ENCODE measurements at regions not wholly inside any gene's neighbourhood (a gene's known extent, or its start where the extent isn't known, plus 50 kb on each side); places are given as distances from the start of the nearest gene placed in this dataset.

- POLR2A ChIA-PET, result no interaction called here
- Mint-ChIP-seq H3K27ac (no peak overlapping the region), H3K27me3 (peaks cover 5% of the 10 kb centered on the region), H3K4me1 (ENCODE audit: low read depth) (no peaks in the 10 kb centered on the region), H3K36me3 (no peaks in the 10 kb centered on the region), H3K9me3 (no peaks in the 10 kb centered on the region), H3K4me3 (no peak overlapping the region)
- intact Hi-C loops (cut with micrococcal nuclease), result no loop called here
- DNase-seq, result no peak
- CTCF ChIA-PET, result no interaction called here
These were observed 597.4 kb downstream of the SOX6 start for GRCh38 chr11:15758857-15759465.

GRCh38 chr11:15761235-15761634 lies 595.1 kb downstream of the SOX6 start:
- H3K27ac Mint-ChIP-seq, result no peak overlapping the region
- no peaks in the 10 kb centered on the region for H3K36me3 Mint-ChIP-seq
- CTCF ChIA-PET, result interaction anchor here (0.9 kb wide), 1 partner anchor 16 kb away, joined by 3 read pairs; no protein-coding TSS in a partner anchor
- no peak overlapping the region for H3K4me3 Mint-ChIP-seq
- H3K27me3 Mint-ChIP-seq, result peaks cover 5% of the 10 kb centered on the region
- intact Hi-C loops (cut with micrococcal nuclease), result no loop called here
- DNase-seq, result no peak
- H3K4me1 Mint-ChIP-seq (ENCODE audit: low read depth), result no peaks in the 10 kb centered on the region
- H3K9me3 Mint-ChIP-seq, result no peaks in the 10 kb centered on the region
- POLR2A ChIA-PET, result no interaction called here

GRCh38 chr11:15764326-15764725 lies 592.0 kb downstream of the SOX6 start:
- H3K4me3 Mint-ChIP-seq, result no peak overlapping the region
- CTCF ChIA-PET, result no interaction called here
- H3K4me1 Mint-ChIP-seq (ENCODE audit: low read depth), result no peaks in the 10 kb centered on the region
- intact Hi-C loops (cut with micrococcal nuclease), result no loop called here
- no peak for DNase-seq
- no peaks in the 10 kb centered on the region for H3K36me3 Mint-ChIP-seq
- POLR2A ChIA-PET, result no interaction called here
- no peak overlapping the region for H3K27ac Mint-ChIP-seq
- peaks cover 2% of the 10 kb centered on the region for H3K27me3 Mint-ChIP-seq
- no peaks in the 10 kb centered on the region for H3K9me3 Mint-ChIP-seq

GRCh38 chr11:15764948-15765347 lies 591.4 kb downstream of the SOX6 start:
- no peaks in the 10 kb centered on the region for H3K4me1 Mint-ChIP-seq (ENCODE audit: low read depth)
- H3K27me3 Mint-ChIP-seq, result peaks cover 2% of the 10 kb centered on the region
- H3K36me3 Mint-ChIP-seq, result no peaks in the 10 kb centered on the region
- CTCF ChIA-PET, result no interaction called here
- intact Hi-C loops (cut with micrococcal nuclease), result no loop called here
- no peak overlapping the region for H3K27ac Mint-ChIP-seq
- H3K4me3 Mint-ChIP-seq, result no peak overlapping the region
- DNase-seq, result no peak
- POLR2A ChIA-PET, result no interaction called here
- no peaks in the 10 kb centered on the region for H3K9me3 Mint-ChIP-seq

- Mint-ChIP-seq H3K27me3 (peaks cover 2% of the 10 kb centered on the region), H3K4me3 (no peak overlapping the region), H3K4me1 (ENCODE audit: low read depth) (no peaks in the 10 kb centered on the region), H3K9me3 (no peaks in the 10 kb centered on the region), H3K36me3 (no peaks in the 10 kb centered on the region), H3K27ac (no peak overlapping the region)
- intact Hi-C loops (cut with micrococcal nuclease), result no loop called here
- CTCF ChIA-PET, result no interaction called here
- POLR2A ChIA-PET, result no interaction called here
- no peak for DNase-seq
These were observed 590.8 kb downstream of the SOX6 start for GRCh38 chr11:15765530-15765929.

GRCh38 chr11:15768321-15768720 lies 588.0 kb downstream of the SOX6 start:
- intact Hi-C loops (cut with micrococcal nuclease), result no loop called here
- H3K36me3 Mint-ChIP-seq, result no peaks in the 10 kb centered on the region
- DNase-seq, result no peak
- ChIA-PET CTCF (interaction anchor here (1.9 kb wide), 1 partner anchor 845 kb away, joined by 7 read pairs; no protein-coding TSS in a partner anchor), POLR2A (no interaction called here)
- H3K9me3 Mint-ChIP-seq, result no peaks in the 10 kb centered on the region
- no peaks in the 10 kb centered on the region for H3K4me1 Mint-ChIP-seq (ENCODE audit: low read depth)
- H3K27me3 Mint-ChIP-seq, result no peaks in the 10 kb centered on the region
- H3K27ac Mint-ChIP-seq, result no peak overlapping the region
- no peak overlapping the region for H3K4me3 Mint-ChIP-seq

GRCh38 chr11:15769203-15769602 lies 587.1 kb downstream of the SOX6 start:
- Mint-ChIP-seq H3K4me1 (ENCODE audit: low read depth) (no peaks in the 10 kb centered on the region), H3K27me3 (no peaks in the 10 kb centered on the region), H3K4me3 (no peak overlapping the region), H3K9me3 (no peaks in the 10 kb centered on the region), H3K27ac (no peak overlapping the region), H3K36me3 (no peaks in the 10 kb centered on the region)
- DNase-seq, result no peak
- ChIA-PET CTCF (interaction anchor here (1.9 kb wide), 1 partner anchor 845 kb away, joined by 7 read pairs; no protein-coding TSS in a partner anchor), POLR2A (no interaction called here)
- intact Hi-C loops (cut with micrococcal nuclease), result no loop called here

GRCh38 chr11:15770798-15771414 lies 585.4 kb downstream of the SOX6 start:
- H3K27ac Mint-ChIP-seq, result no peak overlapping the region
- POLR2A ChIA-PET, result no interaction called here
- H3K4me1 Mint-ChIP-seq (ENCODE audit: low read depth), result peaks cover 5% of the 10 kb centered on the region
- H3K36me3 Mint-ChIP-seq, result no peaks in the 10 kb centered on the region
- intact Hi-C loops (cut with micrococcal nuclease), result no loop called here
- no peak overlapping the region for H3K4me3 Mint-ChIP-seq
- peak; percentile 50 for DNase-seq
- H3K9me3 Mint-ChIP-seq, result no peaks in the 10 kb centered on the region
- CTCF ChIA-PET, result no interaction called here
- H3K27me3 Mint-ChIP-seq, result peaks cover under 1% of the 10 kb centered on the region

GRCh38 chr11:15772547-15772946 lies 583.8 kb downstream of the SOX6 start:
- ChIA-PET CTCF (interaction anchor here (1.3 kb wide), 1 partner anchor 123 kb away, joined by 4 read pairs; no protein-coding TSS in a partner anchor), POLR2A (no interaction called here)
- no peaks in the 10 kb centered on the region for H3K9me3 Mint-ChIP-seq
- no peak overlapping the region for H3K4me3 Mint-ChIP-seq
- no peak for DNase-seq
- no peaks in the 10 kb centered on the region for H3K36me3 Mint-ChIP-seq
- H3K27me3 Mint-ChIP-seq, result peaks cover 2% of the 10 kb centered on the region
- peaks cover 5% of the 10 kb centered on the region for H3K4me1 Mint-ChIP-seq (ENCODE audit: low read depth)
- intact Hi-C loops (cut with micrococcal nuclease), result no loop called here
- no peak overlapping the region for H3K27ac Mint-ChIP-seq

- DNase-seq, result no peak
- peaks cover 2% of the 10 kb centered on the region for H3K27me3 Mint-ChIP-seq
- H3K4me1 Mint-ChIP-seq (ENCODE audit: low read depth), result peaks cover 5% of the 10 kb centered on the region
- H3K4me3 Mint-ChIP-seq, result no peak overlapping the region
- no peaks in the 10 kb centered on the region for H3K36me3 Mint-ChIP-seq
- intact Hi-C loops (cut with micrococcal nuclease), result no loop called here
- H3K27ac Mint-ChIP-seq, result no peak overlapping the region
- ChIA-PET CTCF (interaction anchor here (0.6 to 1.3 kb wide), 2 partner anchors 46 to 123 kb away, joined by 3 to 4 read pairs; no protein-coding TSS in a partner anchor), POLR2A (no interaction called here)
- H3K9me3 Mint-ChIP-seq, result no peaks in the 10 kb centered on the region
These were observed 583.4 kb downstream of the SOX6 start for GRCh38 chr11:15772981-15773380.

- POLR2A ChIA-PET, result no interaction called here
- no peak overlapping the region for H3K27ac Mint-ChIP-seq
- peaks cover 5% of the 10 kb centered on the region for H3K4me1 Mint-ChIP-seq (ENCODE audit: low read depth)
- intact Hi-C loops (cut with micrococcal nuclease), result no loop called here
- no peaks in the 10 kb centered on the region for H3K36me3 Mint-ChIP-seq
- peaks cover 2% of the 10 kb centered on the region for H3K27me3 Mint-ChIP-seq
- no peak overlapping the region for H3K4me3 Mint-ChIP-seq
- DNase-seq, result no peak
- no peaks in the 10 kb centered on the region for H3K9me3 Mint-ChIP-seq
- CTCF ChIA-PET, result interaction anchor here (0.6 to 1.4 kb wide), 3 partner anchors 46 to 124 kb away, joined by 3 to 4 read pairs (median 4); no protein-coding TSS in a partner anchor
These were observed 582.6 kb downstream of the SOX6 start for GRCh38 chr11:15773476-15774387.

GRCh38 chr11:15774388-15774939 lies 581.9 kb downstream of the SOX6 start:
- no peak for DNase-seq
- CTCF ChIA-PET, result interaction anchor here (1.4 kb wide), 1 partner anchor 45 kb away, joined by 4 read pairs; no protein-coding TSS in a partner anchor
- peaks cover 2% of the 10 kb centered on the region for H3K27me3 Mint-ChIP-seq
- no peaks in the 10 kb centered on the region for H3K36me3 Mint-ChIP-seq
- no peak overlapping the region for H3K27ac Mint-ChIP-seq
- intact Hi-C loops (cut with micrococcal nuclease), result no loop called here
- H3K4me1 Mint-ChIP-seq (ENCODE audit: low read depth), result peaks cover 5% of the 10 kb centered on the region
- no peaks in the 10 kb centered on the region for H3K9me3 Mint-ChIP-seq
- no peak overlapping the region for H3K4me3 Mint-ChIP-seq
- POLR2A ChIA-PET, result no interaction called here

Data from activated CD4-positive, alpha-beta memory T cell treated with anti-CD3 and anti-CD28 coated beads for 36 hours (primary cell).